IPS DF 4.7 (cell line): ENCODE measurements at regions not wholly inside any gene's neighbourhood (a gene's known extent, or its start where the extent isn't known, plus 50 kb on each side); places are given as distances from the start of the nearest gene placed in this dataset.
"Not testable (repeated sequence)": the region's sequence is repeated elsewhere in the genome, so short reads cannot be mapped to it uniquely, and the experiment has no call there.

Source experiments
- DNase-seq: peaks from one replicate; pipeline ENCODE4 v3.0.0-alpha.2; 2013; ENCODE audit warnings: low spot score; ENCODE audit errors: extremely low read depth

DNA sequence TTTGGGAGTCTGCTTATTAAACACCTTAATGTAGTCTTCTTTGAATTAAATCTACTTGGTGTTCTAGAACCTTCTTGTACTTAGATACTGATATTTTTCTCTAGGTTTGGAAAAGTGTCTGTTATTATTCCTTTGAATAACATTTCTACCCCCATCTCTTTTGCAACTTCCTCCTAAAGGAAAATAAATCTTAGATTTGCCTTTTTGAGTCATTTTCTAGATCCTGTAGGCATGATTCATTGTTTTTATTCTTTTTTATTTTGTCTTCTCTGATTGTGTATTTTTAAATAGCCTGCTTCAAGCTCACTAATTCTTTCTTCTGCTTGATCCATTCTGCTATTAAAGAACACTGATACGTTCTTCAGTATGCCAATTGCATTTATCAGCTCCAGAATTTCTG lies 155.9 kb upstream of the NEGR1 start:
- no peak for DNase-seq

DNA sequence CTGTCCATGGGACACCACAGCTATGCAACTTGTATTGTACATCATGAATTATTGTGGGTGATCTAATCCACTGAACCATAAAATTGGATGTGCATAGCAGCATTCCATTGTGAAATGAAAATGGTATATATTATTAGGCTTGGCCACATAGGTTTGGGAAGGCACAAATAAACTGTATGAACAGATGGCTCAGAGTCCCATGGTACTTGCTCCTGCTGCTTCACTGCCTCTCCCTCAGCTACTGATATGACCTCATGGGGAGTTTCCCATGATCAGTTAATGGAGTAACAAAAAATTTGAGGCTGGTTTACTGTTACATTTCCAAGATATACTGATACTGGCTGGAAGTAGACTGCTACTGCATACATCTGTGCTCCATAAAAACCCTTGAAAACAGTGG lies 152.7 kb upstream of the NEGR1 start:
- DNase-seq = no peak

DNA sequence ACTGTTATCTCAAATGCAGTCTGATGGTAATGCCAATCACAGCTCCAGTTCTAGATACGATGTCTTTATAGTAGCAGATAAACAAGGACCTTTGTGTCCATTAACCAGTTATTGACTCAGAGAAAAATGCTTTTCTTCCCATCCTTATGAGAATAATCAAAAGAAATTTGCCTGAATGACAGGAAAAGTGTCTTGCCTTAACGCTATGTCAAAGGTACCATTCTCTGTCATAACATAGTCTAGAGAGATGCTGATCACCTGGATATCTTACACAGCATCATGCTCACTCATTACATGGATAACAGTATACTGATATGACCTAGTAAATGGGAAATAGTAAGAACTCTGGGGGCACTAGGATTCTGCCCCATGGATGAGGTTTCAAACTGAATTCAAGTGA lies 151.7 kb upstream of the NEGR1 start:
- no peak for DNase-seq

GRCh38 chr1:72433591-72433990 lies 151.3 kb upstream of the NEGR1 start:
- DNase-seq = no peak

DNA sequence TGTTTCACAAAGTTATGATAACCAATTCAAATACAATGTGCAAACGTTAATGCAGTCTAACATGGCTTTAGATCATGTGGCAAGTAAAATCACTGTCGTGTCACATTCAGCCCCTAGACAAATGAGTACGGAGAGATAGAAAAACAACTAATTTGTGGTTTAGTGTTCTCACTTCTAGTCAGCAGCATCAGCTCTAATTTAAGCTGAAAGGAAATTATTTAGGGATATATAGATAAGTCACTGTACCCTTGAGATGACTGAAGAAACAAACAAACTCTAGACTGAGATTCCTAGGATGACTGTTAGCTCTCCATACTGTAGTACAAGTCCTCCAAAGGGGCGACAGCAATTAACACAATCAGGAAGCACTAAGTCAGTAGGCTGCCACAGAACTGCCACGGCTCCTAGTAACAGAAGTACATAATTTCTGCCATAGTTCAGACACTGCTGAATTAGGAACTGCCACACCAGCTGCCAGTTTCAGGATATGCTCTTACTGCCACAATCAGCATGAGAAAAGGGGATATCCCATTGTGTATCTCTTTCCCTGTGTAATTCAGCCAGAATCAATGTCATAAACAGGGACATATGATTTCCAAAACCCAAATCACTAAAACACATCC lies 150.4 kb upstream of the NEGR1 start:
- DNase-seq = no peak

- DNase-seq = no peak
Observed at GRCh38 chr1:72431810-72432209, 149.5 kb upstream of the NEGR1 start.

- DNase-seq = not testable (repeated sequence)
Observed at GRCh38 chr1:72428276-72428675, 145.9 kb upstream of the NEGR1 start.

DNA sequence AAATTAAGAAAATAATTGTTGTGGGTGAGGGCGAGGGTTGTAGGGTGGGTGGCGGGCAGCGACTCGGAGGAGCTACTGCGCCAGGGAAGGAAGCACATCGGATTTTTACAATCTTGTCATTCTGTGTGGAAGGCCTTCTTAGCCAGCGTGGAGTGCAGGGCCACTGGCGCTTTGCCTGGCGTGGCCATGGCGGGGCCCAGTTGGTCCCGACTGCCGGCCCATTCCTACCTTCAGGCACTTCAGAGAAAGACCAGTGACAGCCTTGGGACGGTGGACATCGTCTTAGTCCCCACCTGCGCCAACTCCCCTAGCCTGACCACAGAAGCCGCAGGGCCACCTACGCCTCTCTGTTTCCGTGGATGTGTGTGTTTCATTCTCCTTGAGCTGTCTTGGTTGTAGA lies 136.9 kb upstream of the NEGR1 start:
- DNase-seq = no peak

DNA sequence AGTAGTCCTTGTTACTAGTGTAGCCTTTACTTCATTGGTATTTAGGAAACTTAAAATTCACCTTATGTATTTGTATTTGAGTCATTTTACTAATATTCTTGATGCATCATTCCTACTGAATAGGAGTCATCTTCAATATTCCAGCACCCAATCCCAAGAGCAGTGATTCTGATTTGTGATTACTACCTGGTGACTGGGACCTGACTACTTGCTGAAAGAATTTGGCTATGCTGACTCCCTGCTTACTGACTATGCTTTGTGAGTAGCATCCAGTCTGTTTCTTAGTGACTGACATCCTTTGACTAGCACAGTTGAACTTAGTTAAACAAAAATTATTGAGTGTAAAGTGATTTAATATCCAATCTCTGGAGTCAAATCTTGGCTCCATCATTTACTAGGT lies 129.9 kb upstream of the NEGR1 start:
- no peak for DNase-seq

- DNase-seq = no peak
Observed at GRCh38 chr1:72399807-72400206, 117.5 kb upstream of the NEGR1 start.

DNA sequence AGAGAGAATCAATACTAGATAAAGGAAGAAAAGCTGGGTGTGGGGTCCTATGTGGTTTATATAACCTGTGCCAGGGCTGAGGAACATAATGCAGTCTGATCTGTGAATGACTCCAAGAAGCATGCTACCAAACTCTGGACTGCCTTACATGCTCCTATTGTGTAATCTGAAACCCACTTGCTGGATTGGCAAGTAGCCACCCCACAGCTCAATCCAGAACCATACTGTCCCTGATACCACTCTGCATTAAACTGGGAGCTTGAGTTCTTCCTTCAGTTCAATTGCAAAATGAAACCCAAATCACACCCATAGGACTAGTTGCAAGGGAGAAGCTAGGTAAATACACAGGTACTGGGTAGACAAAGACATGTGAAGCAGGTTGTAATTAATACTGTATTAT lies 115.4 kb upstream of the NEGR1 start:
- no peak for DNase-seq

- DNase-seq = no peak
Observed at GRCh38 chr1:72394457-72394856, 112.1 kb upstream of the NEGR1 start.

- no peak for DNase-seq
Observed at GRCh38 chr1:72379072-72379471, 96.7 kb upstream of the NEGR1 start.

GRCh38 chr1:72375226-72375625 lies 92.9 kb upstream of the NEGR1 start:
- no peak for DNase-seq

GRCh38 chr1:72371259-72372035 lies 89.1 kb upstream of the NEGR1 start:
- no peak for DNase-seq

- not testable (repeated sequence) for DNase-seq
Observed at GRCh38 chr1:72370836-72371235, 88.5 kb upstream of the NEGR1 start.

DNA sequence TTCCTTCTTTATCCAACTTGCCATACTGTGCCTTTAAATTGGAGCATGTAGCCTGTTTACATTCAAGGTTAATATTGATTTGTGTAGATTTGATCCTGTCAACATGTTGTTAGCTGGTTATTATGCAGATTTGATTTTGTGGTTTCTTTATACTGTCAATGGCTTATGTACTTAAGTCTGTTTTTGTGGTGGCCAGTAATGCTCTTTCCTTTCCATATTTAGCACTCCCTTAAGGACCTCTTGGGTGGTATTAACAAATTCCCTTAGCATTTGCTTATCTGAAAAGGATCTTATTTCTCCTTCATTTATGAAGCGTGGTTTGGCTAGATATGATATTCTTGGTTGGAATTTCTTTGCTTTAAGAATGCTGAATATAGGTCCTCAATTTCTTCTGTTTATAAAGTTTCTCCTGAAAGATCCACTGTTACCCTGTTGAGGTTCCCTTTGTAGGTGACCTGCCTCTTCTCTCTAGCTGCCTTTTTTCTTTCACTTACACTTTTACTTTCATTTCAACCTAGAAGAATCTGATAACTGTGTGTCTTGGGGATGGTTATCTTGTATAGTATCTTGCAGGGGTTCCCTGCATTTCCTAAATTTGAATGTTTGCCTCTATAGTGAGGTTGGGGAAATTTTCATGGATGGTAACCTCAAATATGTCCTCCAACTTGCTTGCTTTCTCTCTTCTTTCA lies 86.9 kb upstream of the NEGR1 start:
- no peak for DNase-seq

DNA sequence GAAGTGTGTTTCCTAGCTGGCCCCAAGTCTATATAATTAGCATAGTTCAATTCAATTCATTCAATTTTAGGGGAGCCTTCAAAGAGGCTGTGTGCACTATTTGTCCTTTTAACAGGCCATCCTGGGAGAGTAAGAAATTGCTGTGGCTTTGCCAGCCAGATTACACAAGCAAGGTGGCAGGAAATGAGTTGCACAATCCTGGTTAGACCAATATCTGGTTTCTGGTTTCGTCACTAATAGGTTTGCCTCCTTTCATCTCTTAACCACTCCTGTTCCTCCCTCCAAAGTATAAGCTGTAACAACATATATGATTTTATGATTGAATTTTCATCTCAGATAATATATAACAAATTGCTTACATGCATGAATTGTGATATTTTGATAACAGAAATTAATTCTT lies 84.1 kb upstream of the NEGR1 start:
- DNase-seq = no peak

GRCh38 chr1:72365693-72366092 lies 83.4 kb upstream of the NEGR1 start:
- DNase-seq = no peak

DNA sequence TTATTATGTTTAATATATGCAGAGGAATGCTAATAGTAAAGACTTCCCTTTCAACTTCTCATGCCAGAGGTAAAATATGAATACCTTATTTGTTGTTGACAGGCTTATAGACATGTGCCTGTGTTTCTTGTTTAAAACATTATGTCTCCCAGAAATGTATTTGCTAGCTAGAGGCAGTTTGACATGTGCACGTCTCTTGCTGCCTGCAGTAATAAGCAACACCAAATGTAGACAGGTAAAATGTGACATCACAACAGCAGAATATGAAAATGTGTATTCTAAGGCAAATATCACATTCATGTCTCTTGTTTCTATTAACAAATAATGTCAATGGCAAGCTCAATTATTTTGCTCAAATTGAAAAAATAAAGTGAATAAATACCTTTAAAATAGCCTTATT lies 80.2 kb upstream of the NEGR1 start:
- no peak for DNase-seq

GRCh38 chr1:72357411-72357810 lies 75.1 kb upstream of the NEGR1 start:
- no peak for DNase-seq

- DNase-seq = no peak
Observed at GRCh38 chr1:72355899-72356298, 73.6 kb upstream of the NEGR1 start.

- DNase-seq = no peak
Observed at GRCh38 chr1:72341661-72342060, 59.3 kb upstream of the NEGR1 start.
